ENCODE measurements at regions not wholly inside any gene's neighbourhood (a gene's known extent, or its start where the extent isn't known, plus 50 kb on each side); places are given as distances from the start of the nearest gene placed in this dataset.

- no peak overlapping the region for H2AFZ ChIP-seq (ENCODE audit: low read depth, low read length, severe bottlenecking)
- no peaks in the 10 kb centered on the region for H3K9me3 ChIP-seq (ENCODE audit: insufficient read depth, low read length)
- no peak overlapping the region for H3K4me2 ChIP-seq (ENCODE audit: low read depth, low read length, poor library complexity, severe bottlenecking)
- H3K79me2 ChIP-seq (ENCODE audit: insufficient read depth, low read length) = no peaks in the 10 kb centered on the region
- no peaks in the 10 kb centered on the region for H4K20me1 ChIP-seq (ENCODE audit: low read depth, low read length)
- H3K4me3 ChIP-seq (ENCODE audit: insufficient read depth, low read length, poor library complexity, severe bottlenecking) = no peak overlapping the region
- H3K27me3 ChIP-seq (ENCODE audit: low read length) = no peaks in the 10 kb centered on the region
- H3K9me2 ChIP-seq (replicated peaks; ENCODE audit: insufficient read depth, low read length) = no peaks in the 10 kb centered on the region
- H3K36me3 ChIP-seq (ENCODE audit: low read length) = no peaks in the 10 kb centered on the region
- no peak overlapping the region for H3K27ac ChIP-seq (ENCODE audit: low read depth, low read length)
- H3K9ac ChIP-seq (ENCODE audit: low read length) = no peak overlapping the region
- no peaks in the 10 kb centered on the region for H3F3A ChIP-seq (ENCODE audit: insufficient read depth)
- TF ChIP-seq EZH2phosphoT487 (conservative IDR thresholded peaks at IDR 0.05; ENCODE audit: low read length) = no peak
- no peak for TF ChIP-seq CTCF (IDR thresholded peaks at IDR 0.05; ENCODE audit: insufficient read depth, low read length, poor library complexity, severe bottlenecking)
Observed at GRCh38 chr2:217165547-217165946, 305.7 kb upstream of the TNP1 start.

- Histone ChIP-seq H3K9me3 (ENCODE audit: insufficient read depth, low read length) (no peaks in the 10 kb centered on the region), H2AFZ (ENCODE audit: low read depth, low read length, severe bottlenecking) (no peak overlapping the region), H3F3A (ENCODE audit: insufficient read depth) (no peaks in the 10 kb centered on the region), H3K9ac (ENCODE audit: low read length) (no peak overlapping the region), H3K4me3 (ENCODE audit: insufficient read depth, low read length, poor library complexity, severe bottlenecking) (no peak overlapping the region), H3K9me2 (replicated peaks; ENCODE audit: insufficient read depth, low read length) (no peaks in the 10 kb centered on the region), H4K20me1 (ENCODE audit: low read depth, low read length) (no peaks in the 10 kb centered on the region), H3K36me3 (ENCODE audit: low read length) (no peaks in the 10 kb centered on the region), H3K79me2 (ENCODE audit: insufficient read depth, low read length) (no peaks in the 10 kb centered on the region), H3K27ac (ENCODE audit: low read depth, low read length) (no peak overlapping the region), H3K4me2 (ENCODE audit: low read depth, low read length, poor library complexity, severe bottlenecking) (no peak overlapping the region), H3K27me3 (ENCODE audit: low read length) (no peaks in the 10 kb centered on the region)
- TF ChIP-seq EZH2phosphoT487 (conservative IDR thresholded peaks at IDR 0.05; ENCODE audit: low read length) (no peak), CTCF (IDR thresholded peaks at IDR 0.05; ENCODE audit: insufficient read depth, low read length, poor library complexity, severe bottlenecking) (no peak)
Observed at GRCh38 chr2:217163987-217164386, 304.1 kb upstream of the TNP1 start.

- no peak overlapping the region for H3K27ac ChIP-seq (ENCODE audit: low read depth, low read length)
- H3K9ac ChIP-seq (ENCODE audit: low read length) = no peak overlapping the region
- no peaks in the 10 kb centered on the region for H3K27me3 ChIP-seq (ENCODE audit: low read length)
- TF ChIP-seq EZH2phosphoT487 (conservative IDR thresholded peaks at IDR 0.05; ENCODE audit: low read length) = no peak
- no peaks in the 10 kb centered on the region for H3F3A ChIP-seq (ENCODE audit: insufficient read depth)
- no peaks in the 10 kb centered on the region for H3K9me3 ChIP-seq (ENCODE audit: insufficient read depth, low read length)
- no peak overlapping the region for H3K4me3 ChIP-seq (ENCODE audit: insufficient read depth, low read length, poor library complexity, severe bottlenecking)
- no peaks in the 10 kb centered on the region for H4K20me1 ChIP-seq (ENCODE audit: low read depth, low read length)
- H3K9me2 ChIP-seq (replicated peaks; ENCODE audit: insufficient read depth, low read length) = no peaks in the 10 kb centered on the region
- H2AFZ ChIP-seq (ENCODE audit: low read depth, low read length, severe bottlenecking) = no peak overlapping the region
- no peak overlapping the region for H3K4me2 ChIP-seq (ENCODE audit: low read depth, low read length, poor library complexity, severe bottlenecking)
- no peaks in the 10 kb centered on the region for H3K79me2 ChIP-seq (ENCODE audit: insufficient read depth, low read length)
- H3K36me3 ChIP-seq (ENCODE audit: low read length) = no peaks in the 10 kb centered on the region
Observed at GRCh38 chr2:217162533-217162932, 302.7 kb upstream of the TNP1 start.

- Histone ChIP-seq H3K9me2 (replicated peaks; ENCODE audit: insufficient read depth, low read length) (no peaks in the 10 kb centered on the region), H3K4me2 (ENCODE audit: low read depth, low read length, poor library complexity, severe bottlenecking) (no peak overlapping the region), H3K4me3 (ENCODE audit: insufficient read depth, low read length, poor library complexity, severe bottlenecking) (no peak overlapping the region), H3K9ac (ENCODE audit: low read length) (no peak overlapping the region), H3K79me2 (ENCODE audit: insufficient read depth, low read length) (no peaks in the 10 kb centered on the region), H3K9me3 (ENCODE audit: insufficient read depth, low read length) (no peaks in the 10 kb centered on the region), H3K36me3 (ENCODE audit: low read length) (no peaks in the 10 kb centered on the region), H4K20me1 (ENCODE audit: low read depth, low read length) (no peaks in the 10 kb centered on the region), H3K27ac (ENCODE audit: low read depth, low read length) (no peak overlapping the region), H2AFZ (ENCODE audit: low read depth, low read length, severe bottlenecking) (no peak overlapping the region), H3F3A (ENCODE audit: insufficient read depth) (no peaks in the 10 kb centered on the region), H3K27me3 (ENCODE audit: low read length) (no peaks in the 10 kb centered on the region)
- no peak for TF ChIP-seq CTCF (IDR thresholded peaks at IDR 0.05; ENCODE audit: insufficient read depth, low read length, poor library complexity, severe bottlenecking)
Observed at GRCh38 chr2:217160978-217161973, 301.4 kb upstream of the TNP1 start.

Data from SU-DHL-6 (cell line).